HepG2 (cell line): ENCODE measurements at regions not wholly inside any gene's neighbourhood (a gene's known extent, or its start where the extent isn't known, plus 50 kb on each side); places are given as distances from the start of the nearest gene placed in this dataset.

Experiments used
- ATAC-seq: fragments of 200-7000 bp; cut with Tn5 transposase; 3 replicates; pipeline ENCODE4 v1.9.1; 2020; ENCODE audit warnings: mild to moderate bottlenecking, moderate library complexity
- BruUV-seq: library from RNA; stranded (reverse); fragments of 400-500 nt; replicated peaks from 2 replicates; lab custom pipeline; 2021; lab: Mats Ljungman, UMichigan
- CTCF ChIA-PET: fragments of 300-600 bp; formaldehyde crosslinking; extraction: SDS; loops from one replicate; lab custom pipeline; 2021; ENCODE audit warnings: low total read pairs, inconsistent platforms, low intra/inter-chr PET ratio; lab: Yijun Ruan, JAX
- POLR2A ChIA-PET: fragments of 350-600 bp; sonication (Branson Sonifier 250); formaldehyde crosslinking; loops from one replicate; lab custom pipeline; 2020; ENCODE audit warnings: antibody characterized with exemption, inconsistent platforms; lab: Yijun Ruan, JAX
- DNase-seq: peaks from one replicate; pipeline ENCODE4 v3.0.0-alpha.2; 2015; ENCODE audit warnings: low spot score
- FAIRE-seq: peaks from 3 replicates; lab custom pipeline; 2011; peaks lifted over from hg19 to GRCh38; lab: Jason Lieb, UNC
- H2AFZ ChIP-seq: one replicate; pipeline ENCODE4 v1.6.1; 2011; ENCODE audit warnings: low read length, inconsistent platforms
- H3K27ac ChIP-seq: fragments of 300-600 bp; 3 replicates; pipeline ENCODE4 v1.8.0; 2011; ENCODE audit warnings: mixed run types, mild to moderate bottlenecking, mixed read lengths, low read length, inconsistent platforms; ENCODE audit not compliant: insufficient read depth; ENCODE audit errors: extremely low read length
- H3K27me3 ChIP-seq, 2 experiments: fragments of 200-600 bp in 1 of 2; 2 replicates in 1 of 2; 3 replicates in 1 of 2; pipeline versions ENCODE4 v1.6.0 to v1.8.0; 2011; ENCODE audit warnings: low read length in 2 of 2, mild to moderate bottlenecking in 2 of 2, moderate library complexity in 2 of 2, inconsistent platforms in 1 of 2; ENCODE audit not compliant: insufficient read depth in 2 of 2, control insufficient read depth in 1 of 2
- H3K36me3 ChIP-seq, 2 experiments: fragments of 200-600 bp in 1 of 2; replicated peaks in 1 of 2; 2 replicates in 1 of 2; 3 replicates in 1 of 2; pipeline versions ENCODE4 v1.5.1 to v1.8.0; 2011; ENCODE audit warnings: low read length in 2 of 2, inconsistent platforms in 1 of 2; ENCODE audit not compliant: insufficient read depth in 2 of 2, control insufficient read depth in 1 of 2
- H3K4me1 ChIP-seq: 2 replicates; pipeline ENCODE4 v1.5.1; 2012; ENCODE audit warnings: low read length, inconsistent platforms; ENCODE audit not compliant: insufficient read depth
- H3K4me2 ChIP-seq: 2 replicates; pipeline ENCODE4 v1.6.0; 2011; ENCODE audit warnings: low read depth, low read length, inconsistent platforms
- H3K4me3 ChIP-seq, 3 experiments: fragments of 200-600 bp in 1 of 3; sonication (generic), shearing (Covaris generic) in 1 of 3; replicated peaks in 1 of 3; 2 replicates each; pipeline ENCODE4 v1.5.1; 2011 to 2016; ENCODE audit warnings: low read length in 3 of 3, inconsistent platforms in 2 of 3, low read depth in 2 of 3, mild to moderate bottlenecking in 2 of 3, control low read depth in 1 of 3, mixed read lengths in 1 of 3; ENCODE audit not compliant: insufficient read depth in 1 of 3
- H3K79me2 ChIP-seq: one replicate; pipeline ENCODE4 v1.6.1; 2011; ENCODE audit warnings: low read length, inconsistent platforms; ENCODE audit not compliant: insufficient read depth
- H3K9ac ChIP-seq: 2 replicates; pipeline ENCODE4 v1.6.0; 2011; ENCODE audit warnings: mild to moderate bottlenecking, low read depth, low read length, inconsistent platforms; ENCODE audit not compliant: insufficient read depth
- H3K9me3 ChIP-seq: 2 replicates; pipeline ENCODE4 v1.5.1; 2012; ENCODE audit warnings: mild to moderate bottlenecking, low read length
- H4K20me1 ChIP-seq: 2 replicates; pipeline ENCODE4 v1.6.0; 2011; ENCODE audit warnings: inconsistent platforms, mild to moderate bottlenecking, low read length, moderate library complexity; ENCODE audit not compliant: insufficient read depth
- ESRRA ChIP-seq: sonication (generic); formaldehyde crosslinking; IDR thresholded peaks from 2 replicates; pipeline ENCODE4 v1.5.1; 2020; ENCODE audit warnings: mild to moderate bottlenecking, low read depth, missing genetic modification reagents
- ETV6 ChIP-seq: sonication (generic); formaldehyde crosslinking; conservative IDR thresholded peaks from 2 replicates; pipeline ENCODE4 v1.4.0; 2020; ENCODE audit warnings: missing genetic modification reagents
- HNF4A ChIP-seq: sonication (generic); formaldehyde crosslinking; IDR thresholded peaks from 2 replicates; pipeline ENCODE4 v1.4.0; 2020; ENCODE audit warnings: missing genetic modification reagents
- KDM1A ChIP-seq: IDR thresholded peaks from 2 replicates; pipeline ENCODE4 v1.6.1; 2016; ENCODE audit warnings: missing compliant biosample characterization
- KLF11 ChIP-seq: IDR thresholded peaks from 2 replicates; pipeline ENCODE4 v1.6.1; 2016; ENCODE audit warnings: missing compliant biosample characterization
- NFE2L2 ChIP-seq: fragments of 150-350 bp; IDR thresholded peaks from 2 replicates; pipeline ENCODE4 v1.6.1; 2014; ENCODE audit warnings: low read length
- RBM22 ChIP-seq: fragments of 200-400 bp; formaldehyde crosslinking; optimal IDR thresholded peaks from 2 replicates; pipeline ENCODE3; 2017; ENCODE audit warnings: mild to moderate bottlenecking, low read length, moderate library complexity
- ZBTB25 ChIP-seq: IDR thresholded peaks from 2 replicates; pipeline ENCODE4 v1.6.1; 2018; ENCODE audit warnings: missing genetic modification reagents
- ZNF589 ChIP-seq: sonication (generic); formaldehyde crosslinking; conservative IDR thresholded peaks from 2 replicates; pipeline ENCODE4 v1.8.0; 2022; ENCODE audit warnings: mild to moderate bottlenecking, moderate library complexity, missing genetic modification reagents
- WGBS: methylation state at CpG from one replicate; pipeline ENCODE4 v1.1.6; 2017; ENCODE audit warnings: low lambda C conversion rate; 5-methylcytosine and 5-hydroxymethylcytosine counted together
- in situ Hi-C: cut with HindIII; loops from 2 replicates; pipeline ENCODE4 v1.10.0; 2017; ENCODE audit warnings: low pct_unique_long_range_greater_than_20kb; ENCODE audit not compliant: extremely low pct_ligation_motif_present
- intact Hi-C: fragments of 100-400 bp; cut with micrococcal nuclease; formaldehyde crosslinking; loops from one replicate; pipeline ENCODE4 v1.10.0; 2022; ENCODE audit not compliant: unreplicated experiment
- TF ChIP-seq, protein P1 (sequence below): sonication (generic); formaldehyde crosslinking; IDR thresholded peaks from 2 replicates; pipeline ENCODE4 v1.5.1; 2020; ENCODE audit warnings: missing genetic modification reagents, mild to moderate bottlenecking, borderline replicate concordance

- ChIA-PET CTCF (no interaction called here), POLR2A (no interaction called here)
- FAIRE-seq (no peak), DNase-seq (no peak), ATAC-seq (no peak)
- no peak overlapping the region for H3K9ac ChIP-seq
- intact Hi-C loops (no loop called here), in situ Hi-C loops (no loop called here)
- no peaks in the 10 kb centered on the region for H3K36me3 ChIP-seq
- H3K27ac ChIP-seq = no peak overlapping the region
- peaks cover 15% of the 10 kb centered on the region for H3K4me1 ChIP-seq
- no peak overlapping the region for H2AFZ ChIP-seq
- no peaks in the 10 kb centered on the region for H3K9me3 ChIP-seq
- BruUV-seq = no TSS peak
- H3K4me3 ChIP-seq = no peak overlapping the region
- no peak overlapping the region for H3K4me2 ChIP-seq
- TF ChIP-seq ZBTB25 (CRISPR knock-in tag) (no peak), KLF11 (CRISPR knock-in tag) (no peak), ZNF589 (CRISPR knock-in tag) (no peak), NFE2L2 (no peak), ETV6 (CRISPR knock-in tag) (no peak), HNF4A (CRISPR knock-in tag) (no peak), ESRRA (no peak), RBM22 (no peak), KDM1A (no peak)
- TF ChIP-seq, protein P1, sequence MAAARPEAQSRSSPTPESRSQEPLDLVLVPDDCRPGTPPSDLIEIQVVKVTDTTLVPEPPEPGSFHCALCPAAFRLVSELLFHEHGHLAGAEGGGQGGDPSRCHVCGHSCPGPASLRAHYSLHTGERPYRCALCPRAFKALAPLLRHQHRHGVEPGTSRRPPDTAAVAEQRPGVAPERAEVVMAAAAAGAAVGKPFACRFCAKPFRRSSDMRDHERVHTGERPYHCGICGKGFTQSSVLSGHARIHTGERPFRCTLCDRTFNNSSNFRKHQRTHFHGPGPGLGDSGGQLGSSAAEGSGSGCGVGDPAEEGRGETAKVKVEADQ = no peak
- peaks cover 2 to 9% of the 10 kb centered on the region in 2 experiments; a peak in 3 of 5 replicates for H3K27me3 ChIP-seq
- no peaks in the 10 kb centered on the region for H4K20me1 ChIP-seq
- no peaks in the 10 kb centered on the region for H3K79me2 ChIP-seq
- WGBS = 56% methylated on average over 5 of the region's 5 CpGs
Measured at GRCh38 chr2:16130541-16130880, 190.2 kb downstream of the MYCN start.
